ENCODE measurements at regions not wholly inside any gene's neighbourhood (a gene's known extent, or its start where the extent isn't known, plus 50 kb on each side); places are given as distances from the start of the nearest gene placed in this dataset.

DNA sequence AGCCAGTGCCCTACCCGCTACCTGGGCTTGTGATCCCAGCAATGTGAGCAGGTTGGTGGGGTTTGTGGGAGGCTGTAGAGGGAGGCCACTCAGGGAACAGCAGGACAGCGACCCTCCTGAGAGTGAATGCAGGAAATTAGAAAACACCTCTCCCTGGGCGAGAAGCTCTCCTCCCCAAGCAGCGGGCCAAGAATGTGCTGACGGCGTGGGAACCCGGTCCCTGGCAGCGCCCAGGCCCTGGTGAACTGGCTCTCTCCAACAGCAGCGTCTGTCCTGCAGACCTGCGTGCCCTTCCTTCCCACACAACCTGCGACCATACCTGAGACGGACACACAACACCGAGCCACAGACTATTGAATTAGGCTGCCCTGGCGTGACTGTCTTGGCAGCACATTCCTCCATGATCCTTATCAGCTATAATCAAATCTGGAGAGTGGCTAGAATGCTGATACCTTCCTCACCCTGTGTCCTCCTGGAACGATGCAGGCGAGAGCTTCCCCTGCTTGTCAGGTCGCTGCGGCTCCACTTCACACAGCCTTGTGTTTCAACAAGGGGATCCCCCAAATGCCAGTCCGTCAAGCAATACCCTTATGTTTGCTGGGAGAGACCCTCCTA lies 114.8 kb upstream of the GSC start:
- H3K4me1 ChIP-seq: no peaks in the 10 kb centered on the region
- no peaks in the 10 kb centered on the region for H3K27me3 ChIP-seq
- TF ChIP-seq, protein P1, sequence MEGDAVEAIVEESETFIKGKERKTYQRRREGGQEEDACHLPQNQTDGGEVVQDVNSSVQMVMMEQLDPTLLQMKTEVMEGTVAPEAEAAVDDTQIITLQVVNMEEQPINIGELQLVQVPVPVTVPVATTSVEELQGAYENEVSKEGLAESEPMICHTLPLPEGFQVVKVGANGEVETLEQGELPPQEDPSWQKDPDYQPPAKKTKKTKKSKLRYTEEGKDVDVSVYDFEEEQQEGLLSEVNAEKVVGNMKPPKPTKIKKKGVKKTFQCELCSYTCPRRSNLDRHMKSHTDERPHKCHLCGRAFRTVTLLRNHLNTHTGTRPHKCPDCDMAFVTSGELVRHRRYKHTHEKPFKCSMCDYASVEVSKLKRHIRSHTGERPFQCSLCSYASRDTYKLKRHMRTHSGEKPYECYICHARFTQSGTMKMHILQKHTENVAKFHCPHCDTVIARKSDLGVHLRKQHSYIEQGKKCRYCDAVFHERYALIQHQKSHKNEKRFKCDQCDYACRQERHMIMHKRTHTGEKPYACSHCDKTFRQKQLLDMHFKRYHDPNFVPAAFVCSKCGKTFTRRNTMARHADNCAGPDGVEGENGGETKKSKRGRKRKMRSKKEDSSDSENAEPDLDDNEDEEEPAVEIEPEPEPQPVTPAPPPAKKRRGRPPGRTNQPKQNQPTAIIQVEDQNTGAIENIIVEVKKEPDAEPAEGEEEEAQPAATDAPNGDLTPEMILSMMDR (IDR thresholded peaks at IDR 0.05): no peak
- H3K4me3 ChIP-seq: no peak overlapping the region
- intact Hi-C loops (cut with DNase I; ENCODE audit: low total_unique reads): no loop called here
- H3K9me3 ChIP-seq: no peaks in the 10 kb centered on the region
- H3K27ac ChIP-seq: no peak overlapping the region
- H3K36me3 ChIP-seq: no peaks in the 10 kb centered on the region
- no peak for DNase-seq

DNA sequence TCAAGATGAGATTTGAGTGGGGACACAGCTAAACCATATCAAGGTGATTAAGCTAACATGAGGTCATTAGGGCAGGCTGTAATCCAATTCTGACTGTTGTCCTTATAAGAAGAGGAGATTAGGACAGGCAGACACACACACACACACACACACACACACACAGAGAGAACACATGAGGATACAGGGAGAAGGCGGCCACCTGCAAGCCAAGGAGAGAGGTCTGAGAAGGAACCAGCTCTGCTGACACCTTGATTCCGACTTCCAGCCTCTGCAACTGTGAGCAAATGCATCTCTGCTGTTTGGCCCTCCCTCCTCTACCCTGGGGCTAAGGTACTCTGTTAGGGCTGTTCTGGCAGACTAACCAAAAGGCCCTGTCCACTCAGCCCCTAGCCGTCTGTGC lies 112.5 kb upstream of the GSC start:
- H3K36me3 ChIP-seq: no peaks in the 10 kb centered on the region
- intact Hi-C loops (cut with DNase I; ENCODE audit: low total_unique reads): no loop called here
- no peaks in the 10 kb centered on the region for H3K9me3 ChIP-seq
- TF ChIP-seq, protein P1 (IDR thresholded peaks at IDR 0.05): no peak
- DNase-seq: no peak
- no peaks in the 10 kb centered on the region for H3K4me1 ChIP-seq
- H3K27ac ChIP-seq: no peak overlapping the region
- no peaks in the 10 kb centered on the region for H3K27me3 ChIP-seq
- no peak overlapping the region for H3K4me3 ChIP-seq

DNA sequence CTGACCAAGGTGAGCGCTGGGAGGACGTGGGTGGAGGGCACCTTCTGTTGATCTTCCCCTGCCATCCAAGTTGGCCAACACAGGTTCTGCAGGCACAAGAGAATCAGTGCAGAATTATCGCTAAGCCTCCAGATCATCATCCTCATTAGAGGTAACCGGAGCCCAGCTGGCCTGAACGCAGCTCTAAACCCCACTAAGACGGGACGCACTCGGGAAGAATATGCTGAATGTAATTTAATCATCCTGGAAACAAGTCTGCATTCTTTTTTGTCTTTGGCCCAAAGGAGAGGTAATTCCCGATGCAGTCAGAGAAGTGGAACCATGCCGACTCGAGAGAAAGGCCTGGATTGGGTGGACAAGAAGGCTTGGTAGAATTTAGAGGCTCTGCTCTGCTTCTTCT lies 111.0 kb upstream of the GSC start:
- H3K27me3 ChIP-seq: peaks cover 0 to 3% of the 10 kb centered on the region in 2 donors
- no peak overlapping the region for H3K27ac ChIP-seq
- H3K4me3 ChIP-seq: no peak overlapping the region
- intact Hi-C loops (cut with DNase I; ENCODE audit: low total_unique reads): no loop called here
- TF ChIP-seq, protein P1 (IDR thresholded peaks at IDR 0.05): no peak
- no peaks in the 10 kb centered on the region for H3K4me1 ChIP-seq
- H3K9me3 ChIP-seq: no peaks in the 10 kb centered on the region
- DNase-seq: no peak
- no peaks in the 10 kb centered on the region for H3K36me3 ChIP-seq

DNA sequence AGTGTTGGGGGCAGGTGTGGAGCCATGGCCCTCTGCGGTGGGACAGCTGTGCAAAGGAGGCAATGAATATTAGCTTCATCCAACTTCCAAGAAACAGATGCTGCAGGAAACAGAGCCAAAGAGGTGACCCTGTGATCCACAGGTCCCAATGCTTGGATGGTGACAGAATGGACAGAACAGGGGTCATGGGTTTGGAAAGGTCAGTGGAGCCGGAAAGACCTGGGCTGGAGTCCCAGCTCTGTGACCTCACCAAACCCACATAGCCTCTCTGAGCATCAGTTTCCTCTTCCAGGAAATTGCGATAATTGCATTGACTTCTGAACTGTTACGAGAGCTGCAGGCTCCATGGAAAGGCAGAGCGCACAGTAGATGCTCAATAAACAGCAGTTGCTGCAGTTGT lies 110.2 kb upstream of the GSC start:
- intact Hi-C loops (cut with DNase I; ENCODE audit: low total_unique reads): no loop called here
- H3K27me3 ChIP-seq: peaks cover 0 to 3% of the 10 kb centered on the region in 2 donors
- DNase-seq: no peak
- no peak overlapping the region for H3K4me3 ChIP-seq
- TF ChIP-seq, protein P1 (IDR thresholded peaks at IDR 0.05): no peak
- no peaks in the 10 kb centered on the region for H3K9me3 ChIP-seq
- no peaks in the 10 kb centered on the region for H3K36me3 ChIP-seq
- no peak overlapping the region for H3K27ac ChIP-seq
- no peaks in the 10 kb centered on the region for H3K4me1 ChIP-seq

DNA sequence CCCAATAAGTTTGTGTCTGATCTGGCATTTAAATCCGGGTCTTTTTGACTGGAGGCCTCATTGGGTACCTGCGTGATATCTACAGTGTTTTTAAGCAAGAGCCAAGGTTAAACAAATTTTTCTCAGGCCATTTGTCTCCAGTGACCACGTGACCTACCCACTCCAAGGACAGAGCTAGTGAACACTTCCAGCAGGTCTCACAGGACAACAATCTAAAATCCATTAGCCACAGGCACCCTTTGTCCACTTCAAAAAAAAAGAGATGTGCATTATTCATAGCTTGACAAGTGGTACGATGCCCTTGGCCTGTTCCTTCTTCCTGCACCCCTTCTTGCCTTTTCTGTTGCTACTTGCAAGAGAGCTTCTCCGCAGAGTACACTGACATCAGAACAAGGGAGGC lies 109.6 kb upstream of the GSC start:
- no peaks in the 10 kb centered on the region for H3K36me3 ChIP-seq
- H3K27ac ChIP-seq: no peak overlapping the region
- intact Hi-C loops (cut with DNase I; ENCODE audit: low total_unique reads): no loop called here
- no peak for DNase-seq
- peaks cover 0 to 3% of the 10 kb centered on the region in 2 donors for H3K27me3 ChIP-seq
- H3K9me3 ChIP-seq: no peaks in the 10 kb centered on the region
- TF ChIP-seq, protein P1 (IDR thresholded peaks at IDR 0.05): no peak
- H3K4me1 ChIP-seq: no peaks in the 10 kb centered on the region
- no peak overlapping the region for H3K4me3 ChIP-seq

DNA sequence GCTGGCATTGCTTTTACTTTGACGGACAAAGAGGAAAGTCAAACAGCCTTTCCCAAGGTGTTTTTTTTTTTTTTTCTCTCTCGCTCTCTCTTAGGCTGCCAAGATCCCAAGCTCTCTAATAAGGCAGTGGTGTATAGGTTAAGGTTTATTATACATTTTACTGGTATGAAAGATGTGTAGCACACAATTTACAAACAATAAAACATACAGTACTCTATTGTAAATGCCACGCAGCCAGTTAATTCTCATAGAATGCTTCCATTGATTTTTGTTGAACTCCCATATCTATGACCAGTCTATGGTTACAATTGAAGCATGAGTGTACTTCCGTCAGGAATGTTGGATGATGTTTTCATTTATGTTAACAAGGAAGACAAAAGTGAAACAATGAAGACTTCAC lies 106.4 kb upstream of the GSC start:
- H3K4me1 ChIP-seq: no peaks in the 10 kb centered on the region
- H3K36me3 ChIP-seq: no peaks in the 10 kb centered on the region
- no peaks in the 10 kb centered on the region for H3K9me3 ChIP-seq
- H3K27ac ChIP-seq: no peak overlapping the region
- intact Hi-C loops (cut with DNase I; ENCODE audit: low total_unique reads): no loop called here
- no peak for DNase-seq
- no peak overlapping the region for H3K4me3 ChIP-seq
- peaks cover 0 to 15% of the 10 kb centered on the region in 2 donors for H3K27me3 ChIP-seq
- TF ChIP-seq, protein P1 (IDR thresholded peaks at IDR 0.05): no peak

Data from tibial artery (tissue), 4 donors.